IMR-90 (cell line): ENCODE measurements at regions not wholly inside any gene's neighbourhood (a gene's known extent, or its start where the extent isn't known, plus 50 kb on each side); places are given as distances from the start of the nearest gene placed in this dataset.

Source experiments
- ATAC-seq: fragments of 200-7000 bp; cut with Tn5 transposase; 2 replicates; pipeline ENCODE4 v1.9.1; 2020; ENCODE audit warnings: low read depth, mild to moderate bottlenecking, moderate library complexity
- BruUV-seq: library from RNA; stranded (reverse); fragments of 400-500 nt; replicated peaks from 2 replicates; lab custom pipeline; 2021; lab: Mats Ljungman, UMichigan
- CTCF ChIA-PET: fragments of 300-600 bp; formaldehyde crosslinking; extraction: SDS; loops from one replicate; lab custom pipeline; 2021; ENCODE audit warnings: antibody characterized with exemption; lab: Yijun Ruan, JAX
- POLR2A ChIA-PET: fragments of 300-600 bp; sonication (Branson Sonifier 250); formaldehyde crosslinking; loops from one replicate; lab custom pipeline; 2022; ENCODE audit warnings: antibody characterized with exemption; ENCODE audit not compliant: unreplicated experiment; lab: Charles Lee
- DNase-seq: peaks from one replicate; pipeline ENCODE4 v3.0.0; 2013
- H2AFZ ChIP-seq: replicated peaks from 2 replicates; pipeline ENCODE3; 2013; ENCODE audit warnings: low read length, mild to moderate bottlenecking; ENCODE audit not compliant: poor library complexity
- H2AK5ac ChIP-seq: 2 replicates; pipeline ENCODE4 v1.6.1; 2013; ENCODE audit warnings: low read depth, low read length, inconsistent platforms
- H2AK9ac ChIP-seq: replicated peaks from 2 replicates; pipeline ENCODE3; 2013; ENCODE audit warnings: mild to moderate bottlenecking, low read depth, low read length, moderate library complexity; ENCODE audit not compliant: poor library complexity
- H2BK120ac ChIP-seq: 2 replicates; pipeline ENCODE4 v1.6.1; 2013; ENCODE audit warnings: low read depth, low read length, inconsistent platforms
- H2BK15ac ChIP-seq: 3 replicates; pipeline ENCODE4 v1.6.1; 2013; ENCODE audit warnings: low read depth, low read length, inconsistent platforms
- H2BK20ac ChIP-seq: 2 replicates; pipeline ENCODE4 v1.6.1; 2013; ENCODE audit warnings: low read depth, mild to moderate bottlenecking, inconsistent platforms, low read length, moderate library complexity
- H2BK5ac ChIP-seq: 2 replicates; pipeline ENCODE4 v1.6.1; 2013; ENCODE audit warnings: mild to moderate bottlenecking, low read depth, low read length, inconsistent platforms; ENCODE audit not compliant: poor library complexity, severe bottlenecking
- H3K14ac ChIP-seq: replicated peaks from 2 replicates; pipeline ENCODE4 v1.6.1; 2013; ENCODE audit warnings: low read depth, low read length, inconsistent platforms
- H3K18ac ChIP-seq: 2 replicates; pipeline ENCODE4 v1.6.1; 2013; ENCODE audit warnings: low read depth, low read length, control low read depth
- H3K23ac ChIP-seq: 2 replicates; pipeline ENCODE4 v1.6.1; 2013; ENCODE audit warnings: low read depth, low read length, inconsistent platforms
- H3K27ac ChIP-seq: 2 replicates; pipeline ENCODE4 v1.5.1; 2013; ENCODE audit warnings: mild to moderate bottlenecking, control low read depth, low read length; ENCODE audit not compliant: insufficient read depth
- H3K27me3 ChIP-seq: 2 replicates; pipeline ENCODE4 v1.6.1; 2013; ENCODE audit warnings: low read length; ENCODE audit not compliant: control insufficient read depth, insufficient read depth
- H3K36me3 ChIP-seq: 2 replicates; pipeline ENCODE4 v1.6.1; 2013; ENCODE audit warnings: low read length, mixed read lengths; ENCODE audit not compliant: control insufficient read depth, insufficient read depth
- H3K4ac ChIP-seq: 2 replicates; pipeline ENCODE4 v1.6.1; 2013; ENCODE audit warnings: low read depth, low read length, inconsistent platforms
- H3K4me1 ChIP-seq: 2 replicates; pipeline ENCODE4 v1.6.1; 2013; ENCODE audit warnings: low read length, mixed read lengths; ENCODE audit not compliant: control insufficient read depth, insufficient read depth
- H3K4me2 ChIP-seq: 2 replicates; pipeline ENCODE4 v1.6.1; 2013; ENCODE audit warnings: low read depth, mild to moderate bottlenecking, control low read depth, low read length, moderate library complexity
- H3K4me3 ChIP-seq: 2 replicates; pipeline ENCODE4 v1.5.1; 2013; ENCODE audit warnings: low read depth, mild to moderate bottlenecking, control low read depth, low read length, moderate library complexity; ENCODE audit not compliant: insufficient read depth
- H3K56ac ChIP-seq: 2 replicates; pipeline ENCODE4 v1.6.1; 2013; ENCODE audit warnings: low read length, inconsistent platforms; ENCODE audit not compliant: insufficient read depth; ENCODE audit errors: extremely low read depth
- H3K79me1 ChIP-seq, 2 experiments: 2 replicates each; pipeline ENCODE4 v1.6.1; 2013; ENCODE audit warnings: low read length in 2 of 2, inconsistent platforms in 1 of 2, low read depth in 1 of 2
- H3K9ac ChIP-seq: 2 replicates; pipeline ENCODE4 v1.6.1; 2013; ENCODE audit warnings: low read depth, low read length, control low read depth
- H3K9me1 ChIP-seq: 2 replicates; pipeline ENCODE4 v1.6.1; 2013; ENCODE audit warnings: low read length, inconsistent platforms; ENCODE audit not compliant: insufficient read depth
- H3K9me3 ChIP-seq: 2 replicates; pipeline ENCODE4 v1.6.1; 2013; ENCODE audit warnings: low read length; ENCODE audit not compliant: control insufficient read depth, insufficient read depth
- H4K20me1 ChIP-seq: 2 replicates; pipeline ENCODE4 v1.6.1; 2013; ENCODE audit warnings: low read length, inconsistent platforms; ENCODE audit not compliant: insufficient read depth
- H4K5ac ChIP-seq: 2 replicates; pipeline ENCODE4 v1.6.1; 2013; ENCODE audit warnings: mild to moderate bottlenecking, low read depth, low read length, control low read depth
- H4K8ac ChIP-seq, 2 experiments: 2 replicates each; pipeline ENCODE4 v1.6.1; 2013; ENCODE audit warnings: low read depth in 2 of 2, low read length in 2 of 2, control low read depth in 1 of 2, inconsistent platforms in 1 of 2
- H4K91ac ChIP-seq: 2 replicates; pipeline ENCODE4 v1.6.1; 2013; ENCODE audit warnings: low read depth, low read length, inconsistent platforms; ENCODE audit not compliant: insufficient read depth
- CEBPB ChIP-seq: IDR thresholded peaks from 2 replicates; pipeline ENCODE4 v1.6.1; 2012; ENCODE audit warnings: low read depth, low read length, improper control_type of control experiment
- ELK1 ChIP-seq: fragments of 150-350 bp; IDR thresholded peaks from 2 replicates; pipeline ENCODE4 v1.6.1; 2016; ENCODE audit warnings: low read depth, mild to moderate bottlenecking, low read length, moderate library complexity, borderline replicate concordance
- FOS ChIP-seq: fragments of 150-350 bp; IDR thresholded peaks from 2 replicates; pipeline ENCODE4 v1.6.1; 2016; ENCODE audit warnings: low read depth, low read length
- MAFK ChIP-seq: IDR thresholded peaks from 2 replicates; pipeline ENCODE4 v1.6.1; 2012; ENCODE audit warnings: low read depth, low read length, improper control_type of control experiment
- NFE2L2 ChIP-seq: fragments of 150-350 bp; IDR thresholded peaks from 2 replicates; pipeline ENCODE4 v1.6.1; 2016; ENCODE audit warnings: low read depth, mild to moderate bottlenecking, low read length
- POLR2A ChIP-seq: IDR thresholded peaks from 2 replicates; pipeline ENCODE4 v1.6.1; 2012; ENCODE audit warnings: mild to moderate bottlenecking, low read depth, low read length
- RAD21 ChIP-seq: IDR thresholded peaks from 2 replicates; pipeline ENCODE4 v1.6.1; 2012; ENCODE audit warnings: low read length, improper control_type of control experiment
- RCOR1 ChIP-seq: IDR thresholded peaks from 2 replicates; pipeline ENCODE4 v1.6.1; 2012; ENCODE audit warnings: mild to moderate bottlenecking, low read length, improper control_type of control experiment; ENCODE audit not compliant: insufficient replicate concordance
- RFX5 ChIP-seq: IDR thresholded peaks from 2 replicates; pipeline ENCODE4 v1.8.0; 2012; ENCODE audit warnings: low read depth, mild to moderate bottlenecking, low read length, moderate library complexity
- SMC3 ChIP-seq: fragments of 150-350 bp; IDR thresholded peaks from 2 replicates; pipeline ENCODE4 v1.6.1; 2016; ENCODE audit warnings: low read depth, mild to moderate bottlenecking, antibody characterized with exemption, low read length, moderate library complexity
- WGBS, 2 experiments: methylation state at CpG; one replicate each; pipeline versions ENCODE4 v1.1.5 to v1.1.7; 2013; ENCODE audit warnings: missing lambda C conversion rate in 2 of 2; ENCODE audit not compliant: insufficient read length in 1 of 2; ENCODE audit errors: extremely low coverage in 2 of 2; 5-methylcytosine and 5-hydroxymethylcytosine counted together
- dilution Hi-C: fragments of 300-500 bp; cut with HindIII; formaldehyde crosslinking; loops from one replicate; pipeline ENCODE4 v1.14.3; 2018; ENCODE audit warnings: low sequenced_read_pairs; ENCODE audit not compliant: unreplicated experiment
- in situ Hi-C: fragments of 300-500 bp; cut with MboI; formaldehyde crosslinking; loops from 3 replicates; pipeline ENCODE4 v1.14.3; 2019; ENCODE audit warnings: low sequenced_read_pairs, inconsistent platforms, mixed read lengths
- intact Hi-C: fragments of 100-400 bp; cut with micrococcal nuclease; formaldehyde crosslinking; loops from 2 replicates; pipeline ENCODE4 v1.10.0; 2022

GRCh38 chr6:141700819-141701218 lies 431.9 kb upstream of the GJE1 start:
- no peak overlapping the region for H3K4me2 ChIP-seq
- H2AFZ ChIP-seq, result no peak overlapping the region
- 17% methylated on average over 1 of the region's 2 CpGs; no CpG with 5 or more reads in 1 of the 2 experiments for WGBS, 2 experiments
- no peaks in the 10 kb centered on the region for H3K79me1 ChIP-seq
- H3K4me3 ChIP-seq, result no peak overlapping the region
- no peak overlapping the region for H3K4ac ChIP-seq
- POLR2A ChIA-PET, result no interaction called here
- no peak overlapping the region for H4K8ac ChIP-seq
- CTCF ChIA-PET, result interaction anchor here (0.5 kb wide), 1 partner anchor 1560 kb away, joined by 3 read pairs; no protein-coding TSS in a partner anchor
- no peak overlapping the region for H3K56ac ChIP-seq
- H3K23ac ChIP-seq, result no peak overlapping the region
- H3K4me1 ChIP-seq, result no peaks in the 10 kb centered on the region
- H3K18ac ChIP-seq, result no peak overlapping the region
- no peak overlapping the region for H2BK5ac ChIP-seq
- no peak overlapping the region for H2AK9ac ChIP-seq
- H2AK5ac ChIP-seq, result no peak overlapping the region
- no peaks in the 10 kb centered on the region for H3K36me3 ChIP-seq
- no peak overlapping the region for H2BK15ac ChIP-seq
- no peak overlapping the region for H3K9ac ChIP-seq
- no peaks in the 10 kb centered on the region for H3K27me3 ChIP-seq
- in situ Hi-C loops (no loop called here), dilution Hi-C loops (no loop called here), intact Hi-C loops (no loop called here)
- H3K27ac ChIP-seq, result no peak overlapping the region
- BruUV-seq, result no TSS peak
- no peaks in the 10 kb centered on the region for H3K9me3 ChIP-seq
- H3K9me1 ChIP-seq, result no peaks in the 10 kb centered on the region
- H4K91ac ChIP-seq, result no peak overlapping the region
- no peak overlapping the region for H4K5ac ChIP-seq
- DNase-seq, result peak; percentile 28
- H2BK120ac ChIP-seq, result no peak overlapping the region
- TF ChIP-seq SMC3 (no peak), RCOR1 (no peak), MAFK (no peak), POLR2A (no peak), RAD21 (no peak), FOS (no peak), ELK1 (no peak), RFX5 (no peak), NFE2L2 (no peak), CEBPB (no peak)
- H2BK20ac ChIP-seq, result no peak overlapping the region
- 0 out of 2 replicates have a peak, but pooled peaks have one; percentile 27 for ATAC-seq
- H4K20me1 ChIP-seq, result no peaks in the 10 kb centered on the region
- H3K14ac ChIP-seq, result no peak overlapping the region
